ENCODE measurements at regions not wholly inside any gene's neighbourhood (a gene's known extent, or its start where the extent isn't known, plus 50 kb on each side); places are given as distances from the start of the nearest gene placed in this dataset.

DNA sequence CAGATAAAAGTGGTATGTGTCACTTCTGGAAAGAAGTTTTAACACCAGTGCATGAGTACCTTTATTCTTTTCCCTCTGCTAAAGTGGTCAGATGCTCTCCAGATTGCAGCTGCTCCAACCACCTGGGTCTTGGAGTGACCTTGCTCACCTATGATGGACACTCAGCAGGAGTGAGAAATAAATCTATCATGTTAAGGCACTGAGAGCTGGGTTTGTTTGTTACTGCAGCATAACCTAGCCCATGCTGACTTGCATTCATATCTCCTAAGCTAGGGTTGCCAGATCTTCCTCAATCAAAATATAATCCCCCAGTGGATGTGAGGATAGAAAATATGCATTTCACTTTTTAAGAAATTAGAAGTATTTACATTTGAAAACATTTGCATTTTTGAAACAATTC, 295.9 kb downstream of the AGTPBP1 start:
- no peaks in the 10 kb centered on the region for H3K4me1 ChIP-seq (ENCODE audit: insufficient read depth, low read length)
- H3K79me2 ChIP-seq (ENCODE audit: low read length), result no peaks in the 10 kb centered on the region
- no TSS peak for BruUV-seq (replicated peaks)
- no peaks in the 10 kb centered on the region for H3K36me3 ChIP-seq (ENCODE audit: low read depth, low read length)
- no peak for TF ChIP-seq EZH2 (IDR thresholded peaks at IDR 0.05; ENCODE audit: low read length, unreplicated experiment)
- TF ChIP-seq EZH2phosphoT487 (IDR thresholded peaks at IDR 0.05; ENCODE audit: borderline replicate concordance, low read length), result no peak
- TF ChIP-seq, protein P1, sequence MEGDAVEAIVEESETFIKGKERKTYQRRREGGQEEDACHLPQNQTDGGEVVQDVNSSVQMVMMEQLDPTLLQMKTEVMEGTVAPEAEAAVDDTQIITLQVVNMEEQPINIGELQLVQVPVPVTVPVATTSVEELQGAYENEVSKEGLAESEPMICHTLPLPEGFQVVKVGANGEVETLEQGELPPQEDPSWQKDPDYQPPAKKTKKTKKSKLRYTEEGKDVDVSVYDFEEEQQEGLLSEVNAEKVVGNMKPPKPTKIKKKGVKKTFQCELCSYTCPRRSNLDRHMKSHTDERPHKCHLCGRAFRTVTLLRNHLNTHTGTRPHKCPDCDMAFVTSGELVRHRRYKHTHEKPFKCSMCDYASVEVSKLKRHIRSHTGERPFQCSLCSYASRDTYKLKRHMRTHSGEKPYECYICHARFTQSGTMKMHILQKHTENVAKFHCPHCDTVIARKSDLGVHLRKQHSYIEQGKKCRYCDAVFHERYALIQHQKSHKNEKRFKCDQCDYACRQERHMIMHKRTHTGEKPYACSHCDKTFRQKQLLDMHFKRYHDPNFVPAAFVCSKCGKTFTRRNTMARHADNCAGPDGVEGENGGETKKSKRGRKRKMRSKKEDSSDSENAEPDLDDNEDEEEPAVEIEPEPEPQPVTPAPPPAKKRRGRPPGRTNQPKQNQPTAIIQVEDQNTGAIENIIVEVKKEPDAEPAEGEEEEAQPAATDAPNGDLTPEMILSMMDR (conservative IDR thresholded peaks at IDR 0.05; ENCODE audit: low read depth, low read length), result no peak
- no peaks in the 10 kb centered on the region for H3F3A ChIP-seq (ENCODE audit: low read length, unreplicated experiment)
- no peak for ATAC-seq
- POLR2A ChIA-PET (ENCODE audit: unreplicated experiment), result no interaction called here
- no peak for DNase-seq
- H3K4me3 ChIP-seq (ENCODE audit: low read length), result no peak overlapping the region
- no peaks in the 10 kb centered on the region for H4K20me1 ChIP-seq (ENCODE audit: low read length)
- intact Hi-C loops (cut with micrococcal nuclease), result no loop called here
- no peak overlapping the region for H3K4me2 ChIP-seq (ENCODE audit: low read length)
- no peak overlapping the region for H3K27ac ChIP-seq (ENCODE audit: low read length)
- CTCF ChIA-PET, result no interaction called here
- no peak overlapping the region for H2AFZ ChIP-seq (ENCODE audit: low read length)
- no peaks in the 10 kb centered on the region for H3K9me2 ChIP-seq (replicated peaks; ENCODE audit: low read length)
- H3K27me3 ChIP-seq (ENCODE audit: low read length), result no peaks in the 10 kb centered on the region
- H3K9ac ChIP-seq (ENCODE audit: low read length), result no peak overlapping the region
- no peaks in the 10 kb centered on the region for H3K9me3 ChIP-seq (ENCODE audit: low read length)

DNA sequence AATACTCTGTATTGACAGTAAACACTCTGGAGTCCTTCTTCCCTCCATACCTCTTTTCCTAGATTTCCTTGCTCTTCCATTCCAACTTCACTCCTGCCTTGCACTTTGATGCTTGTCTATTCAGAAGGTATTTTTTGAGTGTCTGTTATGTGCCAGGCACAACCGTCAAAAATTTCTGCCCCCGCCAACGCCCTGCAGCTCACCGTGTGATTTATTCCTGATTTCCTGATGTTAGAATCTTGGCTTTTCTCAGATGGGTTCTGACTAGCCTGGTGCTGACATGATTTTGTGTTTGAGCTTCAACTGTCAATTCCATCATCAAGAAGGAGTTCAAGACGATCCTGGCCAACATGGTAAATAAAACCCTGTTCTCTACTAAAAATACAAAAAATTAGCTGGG, 297.5 kb downstream of the AGTPBP1 start:
- no peak for TF ChIP-seq EZH2phosphoT487 (IDR thresholded peaks at IDR 0.05; ENCODE audit: borderline replicate concordance, low read length)
- TF ChIP-seq, protein P1 (conservative IDR thresholded peaks at IDR 0.05; ENCODE audit: low read depth, low read length), result no peak
- TF ChIP-seq EZH2 (IDR thresholded peaks at IDR 0.05; ENCODE audit: low read length, unreplicated experiment), result no peak
- H3K9me3 ChIP-seq (ENCODE audit: low read length), result no peaks in the 10 kb centered on the region
- H3K9me2 ChIP-seq (replicated peaks; ENCODE audit: low read length), result no peaks in the 10 kb centered on the region
- POLR2A ChIA-PET (ENCODE audit: unreplicated experiment), result no interaction called here
- no peaks in the 10 kb centered on the region for H3K4me1 ChIP-seq (ENCODE audit: insufficient read depth, low read length)
- H4K20me1 ChIP-seq (ENCODE audit: low read length), result no peaks in the 10 kb centered on the region
- no peak overlapping the region for H2AFZ ChIP-seq (ENCODE audit: low read length)
- intact Hi-C loops (cut with micrococcal nuclease), result no loop called here
- no peak overlapping the region for H3K27ac ChIP-seq (ENCODE audit: low read length)
- no peak for DNase-seq
- no peak overlapping the region for H3K4me3 ChIP-seq (ENCODE audit: low read length)
- H3K36me3 ChIP-seq (ENCODE audit: low read depth, low read length), result no peaks in the 10 kb centered on the region
- no peaks in the 10 kb centered on the region for H3K27me3 ChIP-seq (ENCODE audit: low read length)
- H3K79me2 ChIP-seq (ENCODE audit: low read length), result no peaks in the 10 kb centered on the region
- CTCF ChIA-PET, result no interaction called here
- no peak overlapping the region for H3K4me2 ChIP-seq (ENCODE audit: low read length)
- no peaks in the 10 kb centered on the region for H3F3A ChIP-seq (ENCODE audit: low read length, unreplicated experiment)
- no peak for ATAC-seq
- BruUV-seq (replicated peaks), result no TSS peak
- no peak overlapping the region for H3K9ac ChIP-seq (ENCODE audit: low read length)

DNA sequence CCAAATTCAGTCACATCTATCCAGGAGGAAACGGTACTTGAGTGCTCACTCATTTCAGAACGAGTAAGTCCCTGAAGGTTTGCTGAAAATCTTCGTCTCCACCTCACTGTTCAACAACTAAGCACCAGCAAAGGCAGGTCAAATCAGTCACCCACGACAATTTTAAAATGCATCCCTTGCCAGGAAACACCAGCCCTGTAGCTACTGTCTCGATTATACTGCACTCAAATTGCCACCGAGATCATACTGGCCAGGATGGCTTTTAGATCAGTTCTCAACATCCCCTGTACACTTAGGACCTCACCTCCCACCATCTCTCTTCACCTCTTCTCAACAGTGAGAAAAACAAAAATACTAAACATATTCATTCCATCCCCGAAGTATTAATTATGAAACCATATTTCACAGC, 298.6 kb downstream of the AGTPBP1 start:
- H3K4me1 ChIP-seq (ENCODE audit: insufficient read depth, low read length), result no peaks in the 10 kb centered on the region
- ChIA-PET CTCF (no interaction called here), POLR2A (ENCODE audit: unreplicated experiment) (no interaction called here)
- ATAC-seq (no peak), DNase-seq (no peak)
- no peaks in the 10 kb centered on the region for H3K27me3 ChIP-seq (ENCODE audit: low read length)
- intact Hi-C loops (cut with micrococcal nuclease), result no loop called here
- no peak overlapping the region for H3K27ac ChIP-seq (ENCODE audit: low read length)
- no peak overlapping the region for H3K4me3 ChIP-seq (ENCODE audit: low read length)
- H3K9ac ChIP-seq (ENCODE audit: low read length), result no peak overlapping the region
- H3K9me3 ChIP-seq (ENCODE audit: low read length), result no peaks in the 10 kb centered on the region
- BruUV-seq (replicated peaks), result no TSS peak
- H3K4me2 ChIP-seq (ENCODE audit: low read length), result no peak overlapping the region
- no peaks in the 10 kb centered on the region for H3F3A ChIP-seq (ENCODE audit: low read length, unreplicated experiment)
- H4K20me1 ChIP-seq (ENCODE audit: low read length), result no peaks in the 10 kb centered on the region
- H3K9me2 ChIP-seq (replicated peaks; ENCODE audit: low read length), result no peaks in the 10 kb centered on the region
- no peak overlapping the region for H2AFZ ChIP-seq (ENCODE audit: low read length)
- no peaks in the 10 kb centered on the region for H3K79me2 ChIP-seq (ENCODE audit: low read length)
- no peaks in the 10 kb centered on the region for H3K36me3 ChIP-seq (ENCODE audit: low read depth, low read length)
- TF ChIP-seq EZH2 (IDR thresholded peaks at IDR 0.05; ENCODE audit: low read length, unreplicated experiment) (no peak), EZH2phosphoT487 (IDR thresholded peaks at IDR 0.05; ENCODE audit: borderline replicate concordance, low read length) (no peak)
- TF ChIP-seq, protein P1 (conservative IDR thresholded peaks at IDR 0.05; ENCODE audit: low read depth, low read length), result no peak

Data from PC-3 (cell line).